Right atrium auricular region (tissue), 2 donors: ENCODE measurements at regions not wholly inside any gene's neighbourhood (a gene's known extent, or its start where the extent isn't known, plus 50 kb on each side); places are given as distances from the start of the nearest gene placed in this dataset.

Source experiments
- DNase-seq: peaks from one replicate; pipeline ENCODE4 v3.0.0-alpha.2; 2019; ENCODE audit warnings: low spot score
- H3K27ac ChIP-seq, 2 donors: fragments of 200-600 bp; sonication (generic); 1 replicate in 1 of 2; 2 replicates in 1 of 2; pipeline ENCODE4 v1.5.1; 2016 to 2019
- H3K27me3 ChIP-seq, 2 donors: fragments of 200-600 bp; sonication (generic); one replicate each; pipeline versions ENCODE4 v1.5.1 to v1.6.0; 2017 to 2019
- H3K36me3 ChIP-seq: fragments of 200-600 bp; sonication (generic); one replicate; pipeline ENCODE4 v1.5.1; 2016
- H3K4me1 ChIP-seq, 2 donors: fragments of 200-600 bp; sonication (generic); one replicate each; pipeline versions ENCODE4 v1.5.1 to v1.6.0; 2017 to 2019
- H3K4me3 ChIP-seq, 2 donors: fragments of 200-600 bp; sonication (generic); 1 replicate in 1 of 2; 2 replicates in 1 of 2; pipeline ENCODE4 v1.5.1; 2017 to 2019; ENCODE audit warnings: mild to moderate bottlenecking in 1 of 2, moderate library complexity in 1 of 2
- H3K9me3 ChIP-seq, 2 donors: fragments of 200-600 bp; sonication (generic); one replicate each; pipeline ENCODE4 v1.5.1; 2019
- CTCF ChIP-seq, 2 donors: fragments of 200-600 bp; sonication (generic); IDR thresholded peaks; one replicate each; pipeline ENCODE4 v1.5.1; 2019; ENCODE audit warnings: antibody characterized with exemption in 2 of 2

DNA sequence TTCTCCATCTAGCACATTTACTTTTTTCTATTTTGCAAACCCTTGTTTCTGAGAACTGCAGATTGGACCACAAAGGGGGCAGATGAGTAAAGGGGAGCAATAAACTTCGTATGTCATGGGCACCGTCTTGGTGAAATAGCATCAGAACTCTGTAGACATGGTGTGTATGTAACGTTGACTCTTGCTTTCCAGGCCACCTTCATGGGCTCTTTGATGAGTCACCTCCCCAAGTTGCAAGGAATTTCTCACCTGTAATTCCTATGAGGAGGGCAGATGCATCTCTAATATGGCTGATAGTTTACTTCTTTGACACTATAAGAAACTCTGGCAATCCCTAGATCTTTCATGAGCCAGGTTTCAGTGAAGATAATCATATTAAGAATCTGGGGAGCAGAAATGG, 163.4 kb upstream of the PLPPR1 start:
- no peak for TF ChIP-seq CTCF (IDR thresholded peaks at IDR 0.05)
- no peak overlapping the region for H3K27ac ChIP-seq
- no peaks in the 10 kb centered on the region for H3K27me3 ChIP-seq
- H3K36me3 ChIP-seq, result no peaks in the 10 kb centered on the region
- H3K4me1 ChIP-seq, result no peaks in the 10 kb centered on the region
- H3K4me3 ChIP-seq, result no peak overlapping the region
- no peaks in the 10 kb centered on the region for H3K9me3 ChIP-seq
- DNase-seq, result no peak

GRCh38 chr9:100865648-100866047, 162.9 kb upstream of the PLPPR1 start:
- Histone ChIP-seq H3K27ac (no peak overlapping the region), H3K9me3 (no peaks in the 10 kb centered on the region), H3K4me1 (no peaks in the 10 kb centered on the region), H3K4me3 (no peak overlapping the region), H3K27me3 (no peaks in the 10 kb centered on the region), H3K36me3 (no peaks in the 10 kb centered on the region)
- no peak for DNase-seq
- TF ChIP-seq CTCF (IDR thresholded peaks at IDR 0.05), result no peak

- peaks cover 0 to 3% of the 10 kb centered on the region in 2 donors for H3K9me3 ChIP-seq
- no peak for DNase-seq
- TF ChIP-seq CTCF (IDR thresholded peaks at IDR 0.05), result no peak
- H3K36me3 ChIP-seq, result no peaks in the 10 kb centered on the region
- H3K4me3 ChIP-seq, result no peak overlapping the region
- H3K27me3 ChIP-seq, result no peaks in the 10 kb centered on the region
- no peak overlapping the region for H3K27ac ChIP-seq
- no peaks in the 10 kb centered on the region for H3K4me1 ChIP-seq
Measured at GRCh38 chr9:100869326-100869725, 159.2 kb upstream of the PLPPR1 start.

DNA sequence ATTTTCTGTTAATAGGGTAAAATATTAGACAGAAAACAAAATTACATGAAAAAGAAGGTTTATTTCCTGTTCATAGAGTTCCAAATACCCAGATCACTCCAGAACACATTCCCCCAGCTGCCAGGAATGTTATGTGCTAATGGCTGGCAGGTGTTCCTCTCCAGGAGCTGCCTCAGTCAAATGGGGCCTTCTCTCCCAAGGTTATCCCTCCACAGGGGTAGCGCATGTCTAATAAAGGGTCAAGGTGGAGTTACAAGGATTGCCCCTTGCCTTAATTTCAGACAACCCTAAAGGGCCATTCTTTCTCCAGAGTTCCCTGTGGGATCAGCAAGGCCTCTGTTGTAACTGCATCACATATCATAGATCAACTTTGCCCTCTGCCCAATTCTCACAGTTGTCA, 148.6 kb upstream of the PLPPR1 start:
- no peak for DNase-seq
- Histone ChIP-seq H3K36me3 (no peaks in the 10 kb centered on the region), H3K4me3 (no peak overlapping the region), H3K4me1 (no peaks in the 10 kb centered on the region), H3K27me3 (no peaks in the 10 kb centered on the region), H3K9me3 (no peaks in the 10 kb centered on the region), H3K27ac (no peak overlapping the region)
- TF ChIP-seq CTCF (IDR thresholded peaks at IDR 0.05), result no peak

- no peaks in the 10 kb centered on the region for H3K36me3 ChIP-seq
- H3K27me3 ChIP-seq, result no peaks in the 10 kb centered on the region
- no peak for TF ChIP-seq CTCF (IDR thresholded peaks at IDR 0.05)
- DNase-seq, result no peak
- no peaks in the 10 kb centered on the region for H3K4me1 ChIP-seq
- no peaks in the 10 kb centered on the region for H3K9me3 ChIP-seq
- no peak overlapping the region for H3K27ac ChIP-seq
- H3K4me3 ChIP-seq, result no peak overlapping the region
Measured at GRCh38 chr9:100880284-100880683, 148.2 kb upstream of the PLPPR1 start.

DNA sequence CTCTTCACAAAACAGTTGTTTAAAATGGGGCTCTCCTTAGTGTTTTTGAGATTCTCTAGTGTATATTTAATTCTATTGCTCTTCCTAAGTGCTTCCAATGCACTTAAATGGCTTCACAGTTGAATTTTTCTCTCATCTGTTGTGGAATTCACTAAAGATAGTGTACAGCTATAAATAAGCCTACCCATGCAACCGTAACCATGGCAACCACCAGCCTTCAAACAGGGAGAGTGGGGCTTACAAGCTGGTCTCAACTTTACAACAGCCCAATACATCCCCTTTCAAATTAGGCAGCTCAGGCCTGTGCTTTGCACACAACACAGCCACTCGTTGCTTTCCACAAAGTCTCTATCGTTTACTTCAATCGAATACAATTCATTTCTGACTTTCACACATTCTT, 144.0 kb upstream of the PLPPR1 start:
- DNase-seq, result no peak
- no peak for TF ChIP-seq CTCF (IDR thresholded peaks at IDR 0.05)
- H3K36me3 ChIP-seq, result no peaks in the 10 kb centered on the region
- H3K9me3 ChIP-seq, result no peaks in the 10 kb centered on the region
- no peaks in the 10 kb centered on the region for H3K4me1 ChIP-seq
- no peak overlapping the region for H3K27ac ChIP-seq
- no peak overlapping the region for H3K4me3 ChIP-seq
- H3K27me3 ChIP-seq, result no peaks in the 10 kb centered on the region
